K562 (cell line): ENCODE measurements at regions not wholly inside any gene's neighbourhood (a gene's known extent, or its start where the extent isn't known, plus 50 kb on each side); places are given as distances from the start of the nearest gene placed in this dataset.
A peak's percentile ranks its signal among the peaks of the same experiment; 100 is the strongest.

Experiments
- ATAC-seq: fragments of 200-7000 bp; cut with Tn5 transposase; 3 replicates; pipeline ENCODE4 v1.9.1; 2020; ENCODE audit warnings: moderate library complexity
- BruUV-seq: library from RNA; stranded (reverse); fragments of 400-500 nt; replicated peaks from 2 replicates; lab custom pipeline; 2021; lab: Mats Ljungman, UMichigan
- CTCF ChIA-PET: fragments of 300-600 bp; formaldehyde crosslinking; extraction: SDS; loops from one replicate; lab custom pipeline; 2021; ENCODE audit warnings: low intra/inter-chr PET ratio; lab: Yijun Ruan, JAX
- POLR2A ChIA-PET: fragments of 300-600, 350-650 bp; sonication (Branson Sonifier 250); formaldehyde crosslinking; extraction: SDS; loops from one replicate; lab custom pipeline; 2021; ENCODE audit warnings: antibody characterized with exemption, inconsistent platforms; lab: Yijun Ruan, JAX
- DNase-seq, 4 experiments: peaks; one replicate each; pipeline versions ENCODE4 v3.0.0 to v3.0.0-alpha.2; 2011 to 2018; ENCODE audit warnings: low spot score in 3 of 4, mixed read lengths in 3 of 4; ENCODE audit errors: extremely low read depth in 1 of 4
- FAIRE-seq: peaks from 2 replicates; lab custom pipeline; 2011; peaks lifted over from hg19 to GRCh38; lab: Jason Lieb, UNC
- H2AFZ ChIP-seq: 2 replicates; pipeline ENCODE4 v1.6.0; 2011; ENCODE audit warnings: low read depth, low read length, control low read depth, inconsistent platforms
- H3K27ac ChIP-seq: fragments of 200-600 bp; 3 replicates; pipeline ENCODE4 v1.8.0; 2011; ENCODE audit warnings: low read depth, mild to moderate bottlenecking, control low read depth, inconsistent platforms, low read length, moderate library complexity, mixed read lengths; ENCODE audit errors: extremely low read depth
- H3K27me3 ChIP-seq, 2 experiments: fragments of 300-600 bp in 1 of 2; 2 replicates in 1 of 2; 3 replicates in 1 of 2; pipeline versions ENCODE4 v1.6.0 to v1.8.0; 2011; ENCODE audit warnings: inconsistent platforms in 2 of 2, low read length in 2 of 2, mild to moderate bottlenecking in 1 of 2, mixed read lengths in 1 of 2, moderate library complexity in 1 of 2; ENCODE audit not compliant: control insufficient read depth in 2 of 2, insufficient read depth in 2 of 2
- H3K36me3 ChIP-seq: fragments of 300-600 bp; 3 replicates; pipeline ENCODE4 v1.8.0; 2011; ENCODE audit warnings: mild to moderate bottlenecking, low read length, inconsistent platforms; ENCODE audit not compliant: control insufficient read depth, insufficient read depth
- H3K4me1 ChIP-seq, 2 experiments: fragments of 200-600 bp in 1 of 2; replicated peaks in 1 of 2; 2 replicates in 1 of 2; 3 replicates in 1 of 2; pipeline versions ENCODE4 v1.5.1 to v1.8.0; 2011; ENCODE audit warnings: inconsistent platforms in 2 of 2, low read length in 2 of 2, mild to moderate bottlenecking in 1 of 2, mixed read lengths in 1 of 2, moderate library complexity in 1 of 2; ENCODE audit not compliant: control insufficient read depth in 2 of 2, insufficient read depth in 2 of 2
- H3K4me2 ChIP-seq: 2 replicates; pipeline ENCODE4 v1.6.1; 2011; ENCODE audit warnings: low read length, control low read depth, inconsistent platforms, mixed read lengths; ENCODE audit not compliant: insufficient read depth
- H3K4me3 ChIP-seq: fragments of 200-600 bp; sonication (generic), shearing (Covaris generic); 2 replicates; pipeline ENCODE4 v1.5.1; 2016; ENCODE audit warnings: control low read depth, inconsistent platforms
- H3K79me2 ChIP-seq: fragments of 200-600 bp; 3 replicates; pipeline ENCODE4 v1.8.0; 2011; ENCODE audit warnings: low read length, inconsistent platforms; ENCODE audit not compliant: control insufficient read depth, insufficient read depth
- H3K9ac ChIP-seq, 2 experiments: 2 replicates each; pipeline versions ENCODE4 v1.6.0 to v1.6.1; 2011; ENCODE audit warnings: low read depth in 2 of 2, low read length in 2 of 2, control low read depth in 1 of 2, inconsistent platforms in 1 of 2, mild to moderate bottlenecking in 1 of 2, mixed read lengths in 1 of 2; ENCODE audit not compliant: insufficient read depth in 1 of 2
- H3K9me1 ChIP-seq: one replicate; pipeline ENCODE4 v1.6.0; 2011; ENCODE audit warnings: inconsistent platforms, mild to moderate bottlenecking, low read length, moderate library complexity; ENCODE audit not compliant: control insufficient read depth, insufficient read depth
- H3K9me3 ChIP-seq: replicated peaks from 2 replicates; pipeline ENCODE4 v1.5.1; 2011; ENCODE audit warnings: low read depth, low read length, inconsistent platforms; ENCODE audit not compliant: control insufficient read depth, insufficient read depth
- H4K20me1 ChIP-seq: replicated peaks from 2 replicates; pipeline ENCODE4 v1.6.1; 2011; ENCODE audit warnings: low read length, inconsistent platforms, mixed read lengths; ENCODE audit not compliant: control insufficient read depth, insufficient read depth
- CBX8 ChIP-seq: fragments of 200-600 bp; sonication (generic); IDR thresholded peaks from 2 replicates; pipeline ENCODE4 v1.6.1; 2012; ENCODE audit warnings: borderline replicate concordance, mixed run types, low read depth, mild to moderate bottlenecking, moderate library complexity, mixed read lengths, low read length, control low read depth, inconsistent platforms; ENCODE audit not compliant: poor library complexity, severe bottlenecking; ENCODE audit errors: extremely low read depth
- CEBPG ChIP-seq, 3 experiments: fragments of 200-800 bp in 1 of 3; sonication (Bioruptor generic) in 1 of 3; sonication (generic) in 1 of 3; formaldehyde crosslinking in 1 of 3; IDR thresholded peaks in 2 of 3; conservative IDR thresholded peaks in 1 of 3; 2 replicates each; pipeline versions ENCODE4 v1.6.1 to v1.8.0; 2016 to 2022; ENCODE audit warnings: missing compliant biosample characterization in 2 of 3, missing genetic modification characterization in 2 of 3, mild to moderate bottlenecking in 1 of 3, missing genetic modification reagents in 1 of 3
- PCBP1 ChIP-seq: fragments of 200-400 bp; formaldehyde crosslinking; IDR thresholded peaks from 2 replicates; pipeline ENCODE4 v1.6.1; 2018; ENCODE audit warnings: mild to moderate bottlenecking, low read depth, low read length; ENCODE audit not compliant: poor library complexity, severe bottlenecking
- RBM39 ChIP-seq: fragments of 200-400 bp; formaldehyde crosslinking; optimal IDR thresholded peaks from 2 replicates; pipeline ENCODE3; 2018; ENCODE audit warnings: low read depth, low read length
- ZNF224 ChIP-seq: sonication (generic); formaldehyde crosslinking; IDR thresholded peaks from 2 replicates; pipeline ENCODE4 v1.8.0; 2022; ENCODE audit warnings: mild to moderate bottlenecking, missing genetic modification reagents
- WGBS: fragments of 100-300 bp; shearing (Covaris generic); methylation state at CpG from one replicate; pipeline ENCODE4 v1.1.6; 2016; ENCODE audit warnings: low coverage, mixed read lengths; ENCODE audit not compliant: insufficient coverage; ENCODE audit errors: missing lambda C conversion rate; 5-methylcytosine and 5-hydroxymethylcytosine counted together
- in situ Hi-C: fragments of 300-500 bp; cut with MboI; formaldehyde crosslinking; loops from 4 replicates; pipeline ENCODE4 v1.15.0; 2018; ENCODE audit warnings: inconsistent platforms, mixed read lengths
- intact Hi-C: fragments of 100-400 bp; cut with micrococcal nuclease; formaldehyde crosslinking; loops from 2 replicates; pipeline ENCODE4 v1.14.2; 2022
- TF ChIP-seq, protein P1 (sequence below), 2 experiments: fragments of 450-650 bp; IDR thresholded peaks; 2 replicates each; pipeline ENCODE4 v1.6.1; 2018; ENCODE audit warnings: mild to moderate bottlenecking in 2 of 2, low read depth in 1 of 2; ENCODE audit not compliant: partially characterized antibody in 2 of 2

DNA sequence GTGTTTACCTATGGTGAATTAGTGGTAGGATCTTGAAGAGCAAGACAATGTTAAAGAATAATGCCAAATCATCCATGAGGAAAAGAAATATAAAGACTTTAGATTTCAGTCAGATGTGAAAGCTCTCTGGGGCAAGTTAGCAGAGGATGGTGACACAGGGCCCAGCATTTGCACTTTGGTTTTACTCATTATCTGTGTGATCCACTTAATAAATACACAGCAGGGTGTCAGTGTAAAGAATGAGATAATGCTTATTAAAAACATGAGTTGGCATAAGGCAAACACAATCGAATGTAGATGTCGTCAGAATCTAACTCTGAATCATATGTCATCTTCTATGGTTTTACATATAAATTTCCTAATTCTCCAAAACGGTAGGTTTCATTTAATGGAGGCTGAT, 130.4 kb upstream of the PREP start (continued):
- TF ChIP-seq PCBP1 (no peak), ZNF224 (CRISPR knock-in tag) (no peak), RBM39 (no peak)
- TF ChIP-seq, protein P1, sequence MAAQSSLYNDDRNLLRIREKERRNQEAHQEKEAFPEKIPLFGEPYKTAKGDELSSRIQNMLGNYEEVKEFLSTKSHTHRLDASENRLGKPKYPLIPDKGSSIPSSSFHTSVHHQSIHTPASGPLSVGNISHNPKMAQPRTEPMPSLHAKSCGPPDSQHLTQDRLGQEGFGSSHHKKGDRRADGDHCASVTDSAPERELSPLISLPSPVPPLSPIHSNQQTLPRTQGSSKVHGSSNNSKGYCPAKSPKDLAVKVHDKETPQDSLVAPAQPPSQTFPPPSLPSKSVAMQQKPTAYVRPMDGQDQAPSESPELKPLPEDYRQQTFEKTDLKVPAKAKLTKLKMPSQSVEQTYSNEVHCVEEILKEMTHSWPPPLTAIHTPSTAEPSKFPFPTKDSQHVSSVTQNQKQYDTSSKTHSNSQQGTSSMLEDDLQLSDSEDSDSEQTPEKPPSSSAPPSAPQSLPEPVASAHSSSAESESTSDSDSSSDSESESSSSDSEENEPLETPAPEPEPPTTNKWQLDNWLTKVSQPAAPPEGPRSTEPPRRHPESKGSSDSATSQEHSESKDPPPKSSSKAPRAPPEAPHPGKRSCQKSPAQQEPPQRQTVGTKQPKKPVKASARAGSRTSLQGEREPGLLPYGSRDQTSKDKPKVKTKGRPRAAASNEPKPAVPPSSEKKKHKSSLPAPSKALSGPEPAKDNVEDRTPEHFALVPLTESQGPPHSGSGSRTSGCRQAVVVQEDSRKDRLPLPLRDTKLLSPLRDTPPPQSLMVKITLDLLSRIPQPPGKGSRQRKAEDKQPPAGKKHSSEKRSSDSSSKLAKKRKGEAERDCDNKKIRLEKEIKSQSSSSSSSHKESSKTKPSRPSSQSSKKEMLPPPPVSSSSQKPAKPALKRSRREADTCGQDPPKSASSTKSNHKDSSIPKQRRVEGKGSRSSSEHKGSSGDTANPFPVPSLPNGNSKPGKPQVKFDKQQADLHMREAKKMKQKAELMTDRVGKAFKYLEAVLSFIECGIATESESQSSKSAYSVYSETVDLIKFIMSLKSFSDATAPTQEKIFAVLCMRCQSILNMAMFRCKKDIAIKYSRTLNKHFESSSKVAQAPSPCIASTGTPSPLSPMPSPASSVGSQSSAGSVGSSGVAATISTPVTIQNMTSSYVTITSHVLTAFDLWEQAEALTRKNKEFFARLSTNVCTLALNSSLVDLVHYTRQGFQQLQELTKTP (IDR thresholded peaks at IDR 0.05; ENCODE audit: low read depth in 1 of 2, partially characterized antibody in 2 of 2): no peak

DNA sequence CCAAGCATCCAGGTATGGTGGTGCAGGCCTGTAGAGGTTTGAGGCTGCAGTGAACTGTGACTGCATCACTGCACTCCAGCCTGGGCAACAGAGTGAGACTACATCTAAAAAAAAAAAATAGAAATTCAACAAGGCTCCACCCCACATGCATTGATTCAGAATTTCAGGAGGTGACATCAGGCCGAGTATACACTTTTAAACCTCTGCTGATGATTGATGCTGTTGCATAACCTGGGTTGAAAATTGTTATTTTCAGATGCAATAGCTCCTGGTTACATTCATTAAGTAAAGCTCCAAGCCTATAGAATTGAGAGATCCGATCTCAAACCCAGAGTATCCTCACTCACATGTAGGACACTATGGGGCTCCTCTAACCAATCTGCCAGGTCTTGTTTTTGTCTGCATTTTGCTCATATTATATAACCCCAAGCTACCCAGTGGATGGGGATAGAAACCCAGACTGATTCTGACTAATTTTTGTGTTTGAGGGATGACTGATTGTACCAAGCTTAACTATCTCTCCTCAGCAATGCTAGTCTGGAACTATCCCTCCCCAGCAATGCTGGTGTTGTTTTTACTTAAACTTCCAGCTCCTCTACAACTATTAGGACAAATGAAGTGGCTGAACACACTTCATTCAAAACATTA, 123.5 kb upstream of the PREP start:
- Histone ChIP-seq H2AFZ (no peak overlapping the region), H4K20me1 (no peaks in the 10 kb centered on the region), H3K4me3 (no peak overlapping the region), H3K9ac (no peak overlapping the region), H3K36me3 (no peaks in the 10 kb centered on the region), H3K4me2 (no peak overlapping the region), H3K27ac (no peak overlapping the region), H3K9me1 (no peaks in the 10 kb centered on the region), H3K4me1 (peaks cover 0 to 12% of the 10 kb centered on the region in 2 experiments; a peak in 2 of 5 replicates), H3K27me3 (no peaks in the 10 kb centered on the region), H3K79me2 (no peaks in the 10 kb centered on the region), H3K9me3 (no peaks in the 10 kb centered on the region)
- ChIA-PET CTCF (no interaction called here), POLR2A (no interaction called here)
- intact Hi-C loops: no loop called here
- FAIRE-seq: no peak
- no peak for TF ChIP-seq CBX8
- TF ChIP-seq CEBPG (CRISPR knock-in tag; IDR thresholded peaks at IDR 0.05): no peak
- peak in 1 of 2 experiments; percentile 49; a peak in 1 of 4 replicates for TF ChIP-seq CEBPG (tag; conservative IDR thresholded peaks at IDR 0.05 in 1 of 2, IDR thresholded peaks at IDR 0.05 in 1 of 2)
- no peak for DNase-seq
- 0% methylated on average over 2 of the region's 2 CpGs for WGBS
- in situ Hi-C loops: no loop called here
- BruUV-seq: no TSS peak
- no peak for ATAC-seq
